Endodermal cell (in vitro differentiated cells): ENCODE measurements at regions not wholly inside any gene's neighbourhood (a gene's known extent, or its start where the extent isn't known, plus 50 kb on each side); places are given as distances from the start of the nearest gene placed in this dataset.

ENCODE experiments used
- DNase-seq: peaks from one replicate; pipeline ENCODE4 v3.0.0-alpha.2; 2017
- H3K27ac ChIP-seq: 2 replicates; pipeline ENCODE4 v1.5.1; 2013; ENCODE audit warnings: mild to moderate bottlenecking, low read depth, low read length, moderate library complexity
- H3K27me3 ChIP-seq: 2 replicates; pipeline ENCODE4 v1.6.1; 2013; ENCODE audit warnings: mild to moderate bottlenecking, low read length, moderate library complexity; ENCODE audit not compliant: insufficient read depth, control insufficient read depth, poor library complexity, severe bottlenecking
- H3K36me3 ChIP-seq: 2 replicates; pipeline ENCODE4 v1.7.0; 2013; ENCODE audit warnings: mild to moderate bottlenecking, low read length, moderate library complexity; ENCODE audit not compliant: control insufficient read depth, insufficient read depth
- H3K4me1 ChIP-seq: one replicate; pipeline ENCODE4 v1.7.0; 2013; ENCODE audit warnings: low read length; ENCODE audit not compliant: control insufficient read depth, insufficient read depth
- H3K4me3 ChIP-seq: 2 replicates; pipeline ENCODE4 v1.5.1; 2013; ENCODE audit warnings: mild to moderate bottlenecking, low read length, moderate library complexity
- H3K9ac ChIP-seq: 2 replicates; pipeline ENCODE4 v1.6.1; 2013; ENCODE audit warnings: mild to moderate bottlenecking, low read length, moderate library complexity; ENCODE audit not compliant: poor library complexity, severe bottlenecking; ENCODE audit errors: extremely low read depth
- H3K9me3 ChIP-seq: 2 replicates; pipeline ENCODE4 v1.6.1; 2013; ENCODE audit warnings: mild to moderate bottlenecking, low read length, moderate library complexity; ENCODE audit not compliant: control insufficient read depth
- H3K27ac Mint-ChIP-seq: 2 replicates; pipeline ENCODE4 v1.8.0; 2020; ENCODE audit warnings: mixed read lengths
- H3K27me3 Mint-ChIP-seq: 2 replicates; pipeline ENCODE4 v1.8.0; 2021; ENCODE audit warnings: mild to moderate bottlenecking, mixed read lengths; ENCODE audit not compliant: insufficient read depth
- H3K36me3 Mint-ChIP-seq: 2 replicates; pipeline ENCODE4 v1.8.0; 2020; ENCODE audit warnings: low read depth, mixed read lengths
- H3K4me1 Mint-ChIP-seq: 2 replicates; pipeline ENCODE4 v1.8.0; 2020; ENCODE audit warnings: mixed read lengths
- H3K4me3 Mint-ChIP-seq: 2 replicates; pipeline ENCODE4 v1.8.0; 2020; ENCODE audit warnings: mild to moderate bottlenecking, moderate library complexity, mixed read lengths
- H3K9me3 Mint-ChIP-seq: 2 replicates; pipeline ENCODE4 v1.8.0; 2020; ENCODE audit warnings: mild to moderate bottlenecking, mixed read lengths
- WGBS, 2 experiments: methylation state at CpG; one replicate each; pipeline versions ENCODE4 v1.1.5 to v1.1.7; 2013; ENCODE audit warnings: missing lambda C conversion rate in 2 of 2, mixed read lengths in 1 of 2; ENCODE audit not compliant: insufficient coverage in 1 of 2, insufficient read length in 1 of 2; 5-methylcytosine and 5-hydroxymethylcytosine counted together
- TF ChIP-seq, protein P1 (sequence below): fragments of 200-600 bp; sonication (generic); conservative IDR thresholded peaks from 2 replicates; pipeline ENCODE4 v1.5.0; 2021; ENCODE audit warnings: antibody characterized with exemption, mild to moderate bottlenecking

DNA sequence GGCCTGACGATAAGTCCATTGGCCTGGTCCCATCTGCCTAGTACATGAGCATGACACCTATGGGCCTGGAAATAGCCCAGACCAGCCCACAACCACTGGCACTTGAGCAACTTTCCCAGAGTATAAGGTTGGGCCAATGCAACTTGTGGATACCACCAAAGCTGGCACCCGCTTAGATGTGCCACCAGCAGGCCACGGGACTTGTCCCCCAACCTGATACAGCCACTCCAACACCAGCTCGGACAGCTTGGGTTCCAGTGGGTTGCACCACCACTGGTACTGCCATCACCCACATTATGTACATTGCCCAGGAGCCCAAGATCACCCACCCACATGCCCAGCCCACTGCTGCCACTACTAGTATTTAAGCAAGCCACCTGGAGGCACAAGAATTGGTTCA is 381.2 kb downstream of the GBE1 start:
- Histone ChIP-seq H3K36me3 (no peaks in the 10 kb centered on the region), H3K9me3 (no peaks in the 10 kb centered on the region), H3K4me1 (no peaks in the 10 kb centered on the region), H3K27me3 (no peaks in the 10 kb centered on the region), H3K4me3 (no peak overlapping the region), H3K9ac (no peak overlapping the region), H3K27ac (no peak overlapping the region)
- 93 to 94% methylated on average over 3 to 4 of the region's 4 CpGs for WGBS, 2 experiments
- Mint-ChIP-seq H3K27me3 (no peaks in the 10 kb centered on the region), H3K9me3 (no peaks in the 10 kb centered on the region), H3K4me1 (no peaks in the 10 kb centered on the region), H3K27ac (no peak overlapping the region), H3K4me3 (no peak overlapping the region), H3K36me3 (no peaks in the 10 kb centered on the region)
- DNase-seq: no peak
- TF ChIP-seq, protein P1, sequence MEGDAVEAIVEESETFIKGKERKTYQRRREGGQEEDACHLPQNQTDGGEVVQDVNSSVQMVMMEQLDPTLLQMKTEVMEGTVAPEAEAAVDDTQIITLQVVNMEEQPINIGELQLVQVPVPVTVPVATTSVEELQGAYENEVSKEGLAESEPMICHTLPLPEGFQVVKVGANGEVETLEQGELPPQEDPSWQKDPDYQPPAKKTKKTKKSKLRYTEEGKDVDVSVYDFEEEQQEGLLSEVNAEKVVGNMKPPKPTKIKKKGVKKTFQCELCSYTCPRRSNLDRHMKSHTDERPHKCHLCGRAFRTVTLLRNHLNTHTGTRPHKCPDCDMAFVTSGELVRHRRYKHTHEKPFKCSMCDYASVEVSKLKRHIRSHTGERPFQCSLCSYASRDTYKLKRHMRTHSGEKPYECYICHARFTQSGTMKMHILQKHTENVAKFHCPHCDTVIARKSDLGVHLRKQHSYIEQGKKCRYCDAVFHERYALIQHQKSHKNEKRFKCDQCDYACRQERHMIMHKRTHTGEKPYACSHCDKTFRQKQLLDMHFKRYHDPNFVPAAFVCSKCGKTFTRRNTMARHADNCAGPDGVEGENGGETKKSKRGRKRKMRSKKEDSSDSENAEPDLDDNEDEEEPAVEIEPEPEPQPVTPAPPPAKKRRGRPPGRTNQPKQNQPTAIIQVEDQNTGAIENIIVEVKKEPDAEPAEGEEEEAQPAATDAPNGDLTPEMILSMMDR: no peak

DNA sequence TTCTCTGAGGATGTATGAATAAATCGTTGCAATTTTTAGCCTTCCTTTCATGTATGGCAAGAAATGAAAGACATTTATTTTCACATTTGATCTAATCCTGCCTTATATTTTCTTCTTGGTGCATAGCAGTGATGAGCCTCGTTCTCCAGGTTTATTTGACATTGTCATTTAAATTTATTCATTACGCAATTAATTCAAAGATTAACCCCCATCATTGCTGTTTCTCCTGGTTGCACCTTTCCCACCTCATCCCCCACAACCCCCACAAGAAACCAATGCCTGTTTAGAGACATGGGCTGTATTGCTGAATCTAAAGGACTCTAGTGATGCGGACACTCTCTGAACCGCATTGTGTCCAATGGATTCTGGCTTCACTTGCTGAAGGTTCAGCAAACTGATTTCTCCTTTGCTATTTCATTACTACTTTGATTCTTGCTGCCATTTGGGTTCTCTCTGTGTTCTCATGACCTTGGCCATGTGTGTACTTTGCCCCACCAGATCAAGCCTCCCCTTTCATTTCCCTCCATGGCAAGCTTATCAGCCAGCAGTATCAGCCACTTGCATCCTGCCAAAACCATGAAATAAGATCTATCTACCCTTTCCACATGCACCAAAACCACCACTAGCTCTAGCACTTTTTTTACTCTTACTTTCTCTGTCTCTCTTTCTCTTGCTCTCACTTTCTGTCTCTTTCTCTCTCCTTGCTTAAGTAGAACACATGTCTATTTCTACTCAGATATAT is 382.7 kb downstream of the GBE1 start:
- no peaks in the 10 kb centered on the region for H3K9me3 ChIP-seq
- H3K36me3 ChIP-seq: no peaks in the 10 kb centered on the region
- TF ChIP-seq, protein P1: no peak
- H3K27ac Mint-ChIP-seq: no peak overlapping the region
- no peaks in the 10 kb centered on the region for H3K36me3 Mint-ChIP-seq
- no peaks in the 10 kb centered on the region for H3K27me3 Mint-ChIP-seq
- H3K27me3 ChIP-seq: no peaks in the 10 kb centered on the region
- no peaks in the 10 kb centered on the region for H3K4me1 ChIP-seq
- no peak overlapping the region for H3K27ac ChIP-seq
- no peaks in the 10 kb centered on the region for H3K9me3 Mint-ChIP-seq
- no peak overlapping the region for H3K4me3 ChIP-seq
- H3K4me1 Mint-ChIP-seq: peaks cover 9% of the 10 kb centered on the region
- no peak overlapping the region for H3K9ac ChIP-seq
- DNase-seq: no peak
- no peak overlapping the region for H3K4me3 Mint-ChIP-seq
- WGBS, 2 experiments: 72 to 85% methylated on average over 3 to 5 of the region's 5 CpGs

DNA sequence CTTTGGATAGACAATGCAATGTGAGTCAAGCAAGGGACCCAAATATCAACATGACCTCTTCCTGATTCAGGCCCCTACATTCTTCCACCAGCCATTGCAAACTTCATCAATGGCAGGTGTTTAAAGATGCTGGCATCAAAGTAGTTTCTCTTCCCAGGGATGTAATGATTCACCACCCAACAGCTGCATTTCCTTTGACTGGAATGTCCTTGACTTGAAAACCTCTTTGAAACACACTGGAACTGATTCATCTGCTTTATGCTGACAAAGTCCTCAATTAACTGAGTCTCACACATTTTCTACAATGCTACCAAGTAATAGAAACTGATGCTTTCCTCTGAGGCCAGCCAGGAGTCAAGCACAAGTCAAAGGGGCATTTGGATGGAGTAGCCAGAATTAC is 385.5 kb downstream of the GBE1 start:
- TF ChIP-seq, protein P1: no peak
- Mint-ChIP-seq H3K4me3 (no peak overlapping the region), H3K36me3 (no peaks in the 10 kb centered on the region), H3K9me3 (no peaks in the 10 kb centered on the region), H3K27ac (no peak overlapping the region), H3K27me3 (no peaks in the 10 kb centered on the region), H3K4me1 (peaks cover 9% of the 10 kb centered on the region)
- Histone ChIP-seq H3K27me3 (no peaks in the 10 kb centered on the region), H3K9ac (no peak overlapping the region), H3K4me3 (no peak overlapping the region), H3K4me1 (no peaks in the 10 kb centered on the region), H3K27ac (no peak overlapping the region), H3K9me3 (no peaks in the 10 kb centered on the region), H3K36me3 (no peaks in the 10 kb centered on the region)
- no peak for DNase-seq
